H9 (cell line): ENCODE measurements at regions not wholly inside any gene's neighbourhood (a gene's known extent, or its start where the extent isn't known, plus 50 kb on each side); places are given as distances from the start of the nearest gene placed in this dataset.
A peak's percentile ranks its signal among the peaks of the same experiment; 100 is the strongest.

Experiments used
- DNase-seq: peaks from one replicate; pipeline ENCODE4 v3.0.0-alpha.2; 2017
- H2AFZ ChIP-seq: one replicate; pipeline ENCODE4 v1.6.1; 2013; ENCODE audit warnings: mild to moderate bottlenecking, low read length, control low read depth, moderate library complexity
- H2AK5ac ChIP-seq: 2 replicates; pipeline ENCODE4 v1.6.1; 2013; ENCODE audit warnings: low read length, control low read depth, mixed read lengths; ENCODE audit not compliant: insufficient read length
- H2BK120ac ChIP-seq: one replicate; pipeline ENCODE4 v1.6.1; 2013; ENCODE audit warnings: low read depth, mild to moderate bottlenecking, low read length, control low read depth, inconsistent platforms; ENCODE audit not compliant: poor library complexity, severe bottlenecking
- H2BK12ac ChIP-seq: 2 replicates; pipeline ENCODE4 v1.6.1; 2013; ENCODE audit warnings: low read length, control low read depth, mixed read lengths, low read depth; ENCODE audit not compliant: insufficient read length
- H2BK15ac ChIP-seq: 2 replicates; pipeline ENCODE4 v1.6.1; 2013; ENCODE audit warnings: low read depth, low read length, control low read depth
- H2BK20ac ChIP-seq: one replicate; pipeline ENCODE4 v1.6.1; 2013; ENCODE audit warnings: low read depth, mild to moderate bottlenecking, low read length, control low read depth, inconsistent platforms; ENCODE audit not compliant: poor library complexity, severe bottlenecking
- H2BK5ac ChIP-seq: 2 replicates; pipeline ENCODE4 v1.6.1; 2013; ENCODE audit warnings: low read length, control low read depth, mixed read lengths; ENCODE audit not compliant: insufficient read length
- H3K14ac ChIP-seq: 2 replicates; pipeline ENCODE4 v1.6.1; 2013; ENCODE audit warnings: low read length, control low read depth; ENCODE audit not compliant: insufficient read depth
- H3K18ac ChIP-seq: 2 replicates; pipeline ENCODE4 v1.6.1; 2013; ENCODE audit warnings: low read depth, mild to moderate bottlenecking, mixed read lengths, low read length, control low read depth; ENCODE audit not compliant: insufficient read length
- H3K23ac ChIP-seq: 2 replicates; pipeline ENCODE4 v1.6.1; 2013; ENCODE audit warnings: low read length, control low read depth, mixed read lengths, low read depth; ENCODE audit not compliant: insufficient read length
- H3K23me2 ChIP-seq: 2 replicates; pipeline ENCODE4 v1.6.1; 2013; ENCODE audit warnings: low read depth, mild to moderate bottlenecking, mixed read lengths, low read length, control low read depth; ENCODE audit not compliant: insufficient read length, poor library complexity, severe bottlenecking
- H3K27ac ChIP-seq: 2 replicates; pipeline ENCODE4 v1.5.1; 2013; ENCODE audit warnings: low read length, control low read depth, mixed read lengths, low read depth; ENCODE audit not compliant: insufficient read length
- H3K27me3 ChIP-seq: 2 replicates; pipeline ENCODE4 v1.6.1; 2013; ENCODE audit warnings: low read length, control low read depth, inconsistent platforms; ENCODE audit not compliant: insufficient read depth
- H3K4ac ChIP-seq: 2 replicates; pipeline ENCODE4 v1.6.1; 2013; ENCODE audit warnings: low read depth, mild to moderate bottlenecking, control low read depth, inconsistent platforms, low read length, moderate library complexity
- H3K4me1 ChIP-seq: 2 replicates; pipeline ENCODE4 v1.6.1; 2013; ENCODE audit warnings: low read length, control low read depth, inconsistent platforms; ENCODE audit not compliant: insufficient read depth
- H3K4me2 ChIP-seq: 2 replicates; pipeline ENCODE4 v1.6.1; 2013; ENCODE audit warnings: low read length, control low read depth, mixed read lengths; ENCODE audit not compliant: insufficient read length, insufficient read depth
- H3K56ac ChIP-seq: 2 replicates; pipeline ENCODE4 v1.6.1; 2013; ENCODE audit warnings: low read depth, mild to moderate bottlenecking, mixed read lengths, low read length, control low read depth; ENCODE audit not compliant: insufficient read length
- H3K79me1 ChIP-seq: 2 replicates; pipeline ENCODE4 v1.6.1; 2013; ENCODE audit warnings: low read depth, mild to moderate bottlenecking, moderate library complexity, low read length, control low read depth, inconsistent platforms; ENCODE audit not compliant: insufficient read depth, poor library complexity, severe bottlenecking
- H3K79me2 ChIP-seq: 2 replicates; pipeline ENCODE4 v1.6.1; 2013; ENCODE audit warnings: low read length, control low read depth, inconsistent platforms; ENCODE audit not compliant: insufficient read depth
- H3K9ac ChIP-seq: 2 replicates; pipeline ENCODE4 v1.6.1; 2013; ENCODE audit warnings: low read length, control low read depth, mixed read lengths; ENCODE audit not compliant: insufficient read length; ENCODE audit errors: extremely low read depth
- H3K9me3 ChIP-seq: one replicate; pipeline ENCODE4 v1.6.1; 2013; ENCODE audit warnings: low read depth, low read length, inconsistent platforms; ENCODE audit not compliant: control insufficient read depth
- H3T11ph ChIP-seq: one replicate; pipeline ENCODE4 v1.6.1; 2013; ENCODE audit warnings: mild to moderate bottlenecking, low read length, control low read depth, inconsistent platforms
- H4K20me1 ChIP-seq: one replicate; pipeline ENCODE4 v1.6.1; 2013; ENCODE audit not compliant: control insufficient read depth, insufficient read length, insufficient read depth
- H4K5ac ChIP-seq: 2 replicates; pipeline ENCODE4 v1.6.1; 2013; ENCODE audit warnings: low read depth, mild to moderate bottlenecking, mixed read lengths, low read length, control low read depth; ENCODE audit not compliant: insufficient read length
- H4K8ac ChIP-seq: replicated peaks from 2 replicates; pipeline ENCODE4 v1.6.1; 2013; ENCODE audit warnings: low read length, control low read depth, mixed read lengths, low read depth; ENCODE audit not compliant: insufficient read length
- H4K91ac ChIP-seq: 2 replicates; pipeline ENCODE4 v1.6.1; 2013; ENCODE audit warnings: low read depth, mild to moderate bottlenecking, moderate library complexity, mixed read lengths, low read length, control low read depth; ENCODE audit not compliant: insufficient read length
- H3K27ac Mint-ChIP-seq, 3 experiments: 2 replicates in 2 of 3; 3 replicates in 1 of 3; pipeline ENCODE4 v1.8.0; 2020 to 2021; ENCODE audit warnings: mixed read lengths in 3 of 3, mild to moderate bottlenecking in 1 of 3, moderate library complexity in 1 of 3
- H3K27me3 Mint-ChIP-seq: 2 replicates; pipeline ENCODE4 v1.8.0; 2021; ENCODE audit warnings: low read depth, mild to moderate bottlenecking, moderate library complexity, mixed read lengths
- H3K36me3 Mint-ChIP-seq, 3 experiments: 2 replicates in 2 of 3; 3 replicates in 1 of 3; pipeline ENCODE4 v1.8.0; 2020 to 2021; ENCODE audit warnings: low read depth in 3 of 3, mixed read lengths in 3 of 3; ENCODE audit not compliant: insufficient read depth in 1 of 3
- H3K4me1 Mint-ChIP-seq, 2 experiments: 2 replicates each; pipeline ENCODE4 v1.8.0; 2020; ENCODE audit warnings: mixed read lengths in 2 of 2
- H3K4me3 Mint-ChIP-seq, 2 experiments: 2 replicates in 1 of 2; 3 replicates in 1 of 2; pipeline ENCODE4 v1.8.0; 2020 to 2021; ENCODE audit warnings: mild to moderate bottlenecking in 2 of 2, mixed read lengths in 2 of 2, moderate library complexity in 1 of 2
- H3K9me3 Mint-ChIP-seq, 2 experiments: 2 replicates in 1 of 2; 3 replicates in 1 of 2; pipeline ENCODE4 v1.8.0; 2020; ENCODE audit warnings: mild to moderate bottlenecking in 2 of 2, mixed read lengths in 2 of 2, moderate library complexity in 1 of 2
- WGBS: extraction: QIAGEN DNeasy Blood & Tissue Kit; methylation state at CpG from one replicate; pipeline ENCODE4 v1.1.7; 2013; ENCODE audit warnings: missing lambda C conversion rate, low lambda C conversion rate, mixed read lengths; ENCODE audit not compliant: insufficient read length; ENCODE audit errors: extremely low coverage; 5-methylcytosine and 5-hydroxymethylcytosine counted together
- TF ChIP-seq, protein P1 (sequence below): fragments of 200-600 bp; sonication (generic); conservative IDR thresholded peaks from 3 replicates; pipeline ENCODE4 v1.8.0; 2021; ENCODE audit warnings: antibody characterized with exemption, mild to moderate bottlenecking

GRCh38 chr7:52184006-52184703 is 851.3 kb upstream of the POM121L12 start:
- peaks cover 3 to 7% of the 10 kb centered on the region in 2 experiments for H3K4me1 Mint-ChIP-seq
- Histone ChIP-seq H3T11ph (no peak overlapping the region), H4K8ac (no peak overlapping the region), H3K9me3 (peaks cover 6% of the 10 kb centered on the region), H3K56ac (no peak overlapping the region), H2BK5ac (no peak overlapping the region), H4K20me1 (no peaks in the 10 kb centered on the region), H3K23ac (no peak overlapping the region), H3K4me2 (no peak overlapping the region), H3K23me2 (no peaks in the 10 kb centered on the region), H3K4ac (no peak overlapping the region), H3K4me1 (no peaks in the 10 kb centered on the region), H2AK5ac (no peak overlapping the region), H2BK15ac (no peak overlapping the region), H3K27me3 (no peaks in the 10 kb centered on the region), H2BK12ac (no peak overlapping the region), H2BK20ac (peak overlapping the region; percentile 75), H4K91ac (no peak overlapping the region), H3K79me2 (no peaks in the 10 kb centered on the region), H2BK120ac (no peak overlapping the region), H3K9ac (no peak overlapping the region), H3K18ac (no peak overlapping the region), H3K79me1 (no peaks in the 10 kb centered on the region), H4K5ac (no peak overlapping the region), H3K14ac (no peak overlapping the region), H3K27ac (no peak overlapping the region), H2AFZ (no peak overlapping the region)
- no peak overlapping the region for H3K4me3 Mint-ChIP-seq
- WGBS, result no CpG with 5 or more reads among the region's 8 CpGs
- DNase-seq, result no peak
- TF ChIP-seq, protein P1, sequence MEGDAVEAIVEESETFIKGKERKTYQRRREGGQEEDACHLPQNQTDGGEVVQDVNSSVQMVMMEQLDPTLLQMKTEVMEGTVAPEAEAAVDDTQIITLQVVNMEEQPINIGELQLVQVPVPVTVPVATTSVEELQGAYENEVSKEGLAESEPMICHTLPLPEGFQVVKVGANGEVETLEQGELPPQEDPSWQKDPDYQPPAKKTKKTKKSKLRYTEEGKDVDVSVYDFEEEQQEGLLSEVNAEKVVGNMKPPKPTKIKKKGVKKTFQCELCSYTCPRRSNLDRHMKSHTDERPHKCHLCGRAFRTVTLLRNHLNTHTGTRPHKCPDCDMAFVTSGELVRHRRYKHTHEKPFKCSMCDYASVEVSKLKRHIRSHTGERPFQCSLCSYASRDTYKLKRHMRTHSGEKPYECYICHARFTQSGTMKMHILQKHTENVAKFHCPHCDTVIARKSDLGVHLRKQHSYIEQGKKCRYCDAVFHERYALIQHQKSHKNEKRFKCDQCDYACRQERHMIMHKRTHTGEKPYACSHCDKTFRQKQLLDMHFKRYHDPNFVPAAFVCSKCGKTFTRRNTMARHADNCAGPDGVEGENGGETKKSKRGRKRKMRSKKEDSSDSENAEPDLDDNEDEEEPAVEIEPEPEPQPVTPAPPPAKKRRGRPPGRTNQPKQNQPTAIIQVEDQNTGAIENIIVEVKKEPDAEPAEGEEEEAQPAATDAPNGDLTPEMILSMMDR, result no peak
- peaks cover 9 to 25% (median 18%) of the 10 kb centered on the region in 3 experiments for H3K36me3 Mint-ChIP-seq
- peaks cover 17 to 25% of the 10 kb centered on the region in 2 experiments for H3K9me3 Mint-ChIP-seq
- peak overlapping the region in 1 of 3 experiments; percentile 89; a peak in 2 of 7 replicates for H3K27ac Mint-ChIP-seq
- no peaks in the 10 kb centered on the region for H3K27me3 Mint-ChIP-seq
